K562 (cell line): ENCODE measurements at regions not wholly inside any gene's neighbourhood (a gene's known extent, or its start where the extent isn't known, plus 50 kb on each side); places are given as distances from the start of the nearest gene placed in this dataset.

Source experiments
- EZH2 ChIP-seq: IDR thresholded peaks from 2 replicates; pipeline ENCODE4 v1.6.1; 2012; ENCODE audit warnings: low read depth, mild to moderate bottlenecking, inconsistent platforms, low read length, borderline replicate concordance
- GABPA ChIP-seq: fragments of 200-800 bp; sonication (Bioruptor generic); conservative IDR thresholded peaks from 2 replicates; pipeline ENCODE4 v1.6.1; 2016; ENCODE audit warnings: low read depth, missing genetic modification characterization, missing compliant biosample characterization
- JUNB ChIP-seq: fragments of 450-650 bp; formaldehyde crosslinking; conservative IDR thresholded peaks from 2 replicates; pipeline ENCODE4 v1.4.0; 2020; ENCODE audit warnings: mild to moderate bottlenecking
- KLF10 ChIP-seq: fragments of 250-450 bp; sonication (Bioruptor Pico); IDR thresholded peaks from 2 replicates; pipeline ENCODE4 v1.6.1; 2021; ENCODE audit warnings: matching md5 sums
- NFIC ChIP-seq: fragments of 450-650 bp; IDR thresholded peaks from 2 replicates; pipeline ENCODE4 v1.6.1; 2017; ENCODE audit warnings: mild to moderate bottlenecking, inconsistent platforms
- NR2C2 ChIP-seq, 2 experiments: fragments of 200-800 bp in 1 of 2; sonication (Bioruptor generic) in 1 of 2; sonication (generic) in 1 of 2; formaldehyde crosslinking in 1 of 2; IDR thresholded peaks; 2 replicates each; pipeline versions ENCODE4 v1.6.1 to v1.8.0; 2016 to 2022; ENCODE audit warnings: mild to moderate bottlenecking in 1 of 2, missing compliant biosample characterization in 1 of 2, missing genetic modification characterization in 1 of 2, missing genetic modification reagents in 1 of 2
- PHF8 ChIP-seq: fragments of 200-600 bp; sonication (generic); IDR thresholded peaks from 2 replicates; pipeline ENCODE4 v1.6.1; 2012; ENCODE audit warnings: mixed run types, mild to moderate bottlenecking, inconsistent platforms, low read length, moderate library complexity, borderline replicate concordance
- POLR2AphosphoS5 ChIP-seq: IDR thresholded peaks from 2 replicates; pipeline ENCODE4 v1.6.1; 2011; ENCODE audit warnings: mild to moderate bottlenecking, low read depth, low read length, moderate library complexity; ENCODE audit not compliant: control insufficient read depth, insufficient read depth
- ZBED1 ChIP-seq: IDR thresholded peaks from 2 replicates; pipeline ENCODE4 v1.6.1; 2014
- ZEB2 ChIP-seq: fragments of 450-650 bp; IDR thresholded peaks from 2 replicates; pipeline ENCODE4 v1.6.1; 2016
- TF ChIP-seq, protein P1 (sequence below), 3 experiments: IDR thresholded peaks in 2 of 3; conservative IDR thresholded peaks in 1 of 3; 2 replicates each; pipeline ENCODE4 v1.5.1; 2011 to 2012; ENCODE audit warnings: low read length in 3 of 3, mild to moderate bottlenecking in 3 of 3, control low read depth in 2 of 3, improper control_type of control experiment in 1 of 3, inconsistent platforms in 1 of 3, low read depth in 1 of 3, mixed read lengths in 1 of 3, moderate library complexity in 1 of 3; ENCODE audit not compliant: insufficient read depth in 2 of 3

DNA sequence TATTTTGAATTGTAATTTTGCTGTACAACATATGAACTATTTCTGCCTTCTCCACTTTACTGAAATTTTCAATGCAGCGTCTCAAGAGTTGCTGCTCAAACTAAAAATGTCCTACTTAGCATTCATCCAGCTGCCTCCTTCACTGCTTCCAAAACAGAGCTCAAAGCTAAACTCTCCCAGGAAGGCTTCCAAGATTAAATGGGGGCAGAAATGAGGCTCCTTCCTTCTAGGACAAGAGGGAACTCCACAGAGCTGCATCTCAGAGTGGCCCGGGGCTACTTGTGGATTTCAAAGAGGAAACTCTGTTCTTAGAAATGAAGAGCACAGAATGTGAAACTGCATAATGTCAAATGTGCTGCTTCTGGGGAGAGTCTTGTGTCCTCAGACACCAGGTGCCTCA, 295.9 kb upstream of the NCAM1 start:
- TF ChIP-seq NR2C2 (CRISPR knock-in tag; IDR thresholded peaks at IDR 0.05) (no peak), NR2C2 (tag; IDR thresholded peaks at IDR 0.05) (no peak), NFIC (no peak), ZBED1 (no peak), ZEB2 (no peak), GABPA (no peak), PHF8 (no peak), JUNB (CRISPR knock-in tag) (no peak), EZH2 (no peak), POLR2AphosphoS5 (no peak), KLF10 (CRISPR knock-in tag) (no peak)
- TF ChIP-seq, protein P1, sequence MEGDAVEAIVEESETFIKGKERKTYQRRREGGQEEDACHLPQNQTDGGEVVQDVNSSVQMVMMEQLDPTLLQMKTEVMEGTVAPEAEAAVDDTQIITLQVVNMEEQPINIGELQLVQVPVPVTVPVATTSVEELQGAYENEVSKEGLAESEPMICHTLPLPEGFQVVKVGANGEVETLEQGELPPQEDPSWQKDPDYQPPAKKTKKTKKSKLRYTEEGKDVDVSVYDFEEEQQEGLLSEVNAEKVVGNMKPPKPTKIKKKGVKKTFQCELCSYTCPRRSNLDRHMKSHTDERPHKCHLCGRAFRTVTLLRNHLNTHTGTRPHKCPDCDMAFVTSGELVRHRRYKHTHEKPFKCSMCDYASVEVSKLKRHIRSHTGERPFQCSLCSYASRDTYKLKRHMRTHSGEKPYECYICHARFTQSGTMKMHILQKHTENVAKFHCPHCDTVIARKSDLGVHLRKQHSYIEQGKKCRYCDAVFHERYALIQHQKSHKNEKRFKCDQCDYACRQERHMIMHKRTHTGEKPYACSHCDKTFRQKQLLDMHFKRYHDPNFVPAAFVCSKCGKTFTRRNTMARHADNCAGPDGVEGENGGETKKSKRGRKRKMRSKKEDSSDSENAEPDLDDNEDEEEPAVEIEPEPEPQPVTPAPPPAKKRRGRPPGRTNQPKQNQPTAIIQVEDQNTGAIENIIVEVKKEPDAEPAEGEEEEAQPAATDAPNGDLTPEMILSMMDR (IDR thresholded peaks at IDR 0.05 in 2 of 3, conservative IDR thresholded peaks at IDR 0.05 in 1 of 3; ENCODE audit: insufficient read depth in 2 of 3, low read depth in 1 of 3, low read length in 3 of 3), result no peak
